ENCODE measurements at regions not wholly inside any gene's neighbourhood (a gene's known extent, or its start where the extent isn't known, plus 50 kb on each side); places are given as distances from the start of the nearest gene placed in this dataset.

DNA sequence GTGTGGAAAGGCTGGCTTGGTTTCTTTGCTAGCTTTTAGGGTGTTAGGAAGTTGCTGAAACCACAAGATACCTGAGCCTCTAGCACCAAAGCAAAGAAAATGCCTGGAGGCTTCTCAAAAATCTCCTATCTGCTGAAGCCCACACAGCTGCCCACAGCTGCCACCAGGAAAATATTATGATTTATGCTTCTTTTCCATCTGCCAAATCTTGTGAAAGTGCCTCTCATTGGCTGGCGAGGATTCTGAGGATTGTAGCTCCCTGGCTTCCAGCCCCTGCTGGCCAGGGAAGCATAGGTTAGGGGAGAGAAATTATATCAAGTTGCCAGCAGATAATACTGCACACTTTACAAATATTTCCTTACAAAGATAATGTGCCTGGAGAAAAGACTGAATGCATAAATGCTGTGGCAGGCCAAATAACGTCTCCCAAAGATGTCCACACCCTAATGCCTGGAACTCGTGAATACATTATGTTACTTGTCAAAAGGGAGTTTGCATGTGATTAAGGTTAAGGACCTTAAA lies 98.4 kb downstream of the MRPL14 start:
- H3K79me1 ChIP-seq (ENCODE audit: insufficient read depth, low read depth, low read length, poor library complexity, severe bottlenecking) = no peaks in the 10 kb centered on the region
- H3K9me3 ChIP-seq (ENCODE audit: control insufficient read depth, low read depth, low read length) = no peaks in the 10 kb centered on the region
- no peak overlapping the region for H3T11ph ChIP-seq (ENCODE audit: low read length)
- H3K14ac ChIP-seq (ENCODE audit: insufficient read depth, low read length) = no peak overlapping the region
- H3K36me3 Mint-ChIP-seq (ENCODE audit: insufficient read depth in 1 of 3, low read depth in 3 of 3) = no peaks in the 10 kb centered on the region
- WGBS (ENCODE audit: extremely low coverage, insufficient read length, low lambda C conversion rate) = no CpG with 5 or more reads among the region's 3 CpGs
- no peak overlapping the region for H3K4me2 ChIP-seq (ENCODE audit: insufficient read depth, insufficient read length, low read length)
- no peak overlapping the region for H3K18ac ChIP-seq (ENCODE audit: insufficient read length, low read depth, low read length)
- H2BK5ac ChIP-seq (ENCODE audit: insufficient read length, low read length) = no peak overlapping the region
- no peak overlapping the region for H3K27ac ChIP-seq (ENCODE audit: insufficient read length, low read depth, low read length)
- no peak overlapping the region for H4K5ac ChIP-seq (ENCODE audit: insufficient read length, low read depth, low read length)
- no peaks in the 10 kb centered on the region; the same call in 1 of the 2 replicates for H3K27me3 ChIP-seq (ENCODE audit: insufficient read depth, low read length)
- H3K4me1 ChIP-seq (ENCODE audit: insufficient read depth, low read length) = no peaks in the 10 kb centered on the region
- H2AFZ ChIP-seq (ENCODE audit: low read length) = no peak overlapping the region
- H4K91ac ChIP-seq (ENCODE audit: insufficient read length, low read depth, low read length) = no peak overlapping the region
- no peak for DNase-seq
- H3K9me3 Mint-ChIP-seq = no peaks in the 10 kb centered on the region
- peaks cover 11% of the 10 kb centered on the region for H3K27me3 Mint-ChIP-seq (ENCODE audit: low read depth)
- H3K23me2 ChIP-seq (ENCODE audit: insufficient read length, low read depth, low read length, poor library complexity, severe bottlenecking) = no peaks in the 10 kb centered on the region
- no peak overlapping the region for H3K23ac ChIP-seq (ENCODE audit: insufficient read length, low read depth, low read length)
- H2BK12ac ChIP-seq (ENCODE audit: insufficient read length, low read depth, low read length) = no peak overlapping the region
- H3K27ac Mint-ChIP-seq = peak overlapping the region in 1 of 3 experiments; percentile 52; a peak in 1 of 7 replicates
- no peak overlapping the region for H4K8ac ChIP-seq (replicated peaks; ENCODE audit: insufficient read length, low read depth, low read length)
- no peaks in the 10 kb centered on the region for H4K20me1 ChIP-seq (ENCODE audit: control insufficient read depth, insufficient read depth, insufficient read length)
- H2BK120ac ChIP-seq (ENCODE audit: low read depth, low read length, poor library complexity, severe bottlenecking) = no peak overlapping the region
- H3K56ac ChIP-seq (ENCODE audit: insufficient read length, low read depth, low read length) = no peak overlapping the region
- no peak overlapping the region for H2BK15ac ChIP-seq (ENCODE audit: low read depth, low read length)
- H3K9ac ChIP-seq (ENCODE audit: extremely low read depth, insufficient read length, low read length) = no peak overlapping the region
- H3K4me1 Mint-ChIP-seq = peaks cover 0 to 11% of the 10 kb centered on the region in 2 experiments; a peak in 1 of 4 replicates
- no peak overlapping the region for H3K4me3 Mint-ChIP-seq
- no peak overlapping the region for H2AK5ac ChIP-seq (ENCODE audit: insufficient read length, low read length)
- H3K79me2 ChIP-seq (ENCODE audit: insufficient read depth, low read length) = no peaks in the 10 kb centered on the region
- no peak overlapping the region for H3K4ac ChIP-seq (ENCODE audit: low read depth, low read length)
- H2BK20ac ChIP-seq (ENCODE audit: low read depth, low read length, poor library complexity, severe bottlenecking) = no peak overlapping the region
- TF ChIP-seq, protein P1, sequence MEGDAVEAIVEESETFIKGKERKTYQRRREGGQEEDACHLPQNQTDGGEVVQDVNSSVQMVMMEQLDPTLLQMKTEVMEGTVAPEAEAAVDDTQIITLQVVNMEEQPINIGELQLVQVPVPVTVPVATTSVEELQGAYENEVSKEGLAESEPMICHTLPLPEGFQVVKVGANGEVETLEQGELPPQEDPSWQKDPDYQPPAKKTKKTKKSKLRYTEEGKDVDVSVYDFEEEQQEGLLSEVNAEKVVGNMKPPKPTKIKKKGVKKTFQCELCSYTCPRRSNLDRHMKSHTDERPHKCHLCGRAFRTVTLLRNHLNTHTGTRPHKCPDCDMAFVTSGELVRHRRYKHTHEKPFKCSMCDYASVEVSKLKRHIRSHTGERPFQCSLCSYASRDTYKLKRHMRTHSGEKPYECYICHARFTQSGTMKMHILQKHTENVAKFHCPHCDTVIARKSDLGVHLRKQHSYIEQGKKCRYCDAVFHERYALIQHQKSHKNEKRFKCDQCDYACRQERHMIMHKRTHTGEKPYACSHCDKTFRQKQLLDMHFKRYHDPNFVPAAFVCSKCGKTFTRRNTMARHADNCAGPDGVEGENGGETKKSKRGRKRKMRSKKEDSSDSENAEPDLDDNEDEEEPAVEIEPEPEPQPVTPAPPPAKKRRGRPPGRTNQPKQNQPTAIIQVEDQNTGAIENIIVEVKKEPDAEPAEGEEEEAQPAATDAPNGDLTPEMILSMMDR (conservative IDR thresholded peaks at IDR 0.05) = peak; percentile 43; the same call in 2 of the 3 replicates
